HepG2 (cell line): ENCODE measurements at regions not wholly inside any gene's neighbourhood (a gene's known extent, or its start where the extent isn't known, plus 50 kb on each side); places are given as distances from the start of the nearest gene placed in this dataset.
A peak's percentile ranks its signal among the peaks of the same experiment; 100 is the strongest.

ENCODE experiments used
- ARNTL ChIP-seq: sonication (generic); formaldehyde crosslinking; IDR thresholded peaks from 2 replicates; pipeline ENCODE4 v1.4.0; 2020; ENCODE audit warnings: mild to moderate bottlenecking, missing genetic modification reagents
- HNF1A ChIP-seq, 2 experiments: sonication (generic) in 1 of 2; formaldehyde crosslinking in 1 of 2; IDR thresholded peaks; 2 replicates each; pipeline versions ENCODE4 v1.4.0 to v1.6.1; 2016 to 2020; ENCODE audit warnings: borderline replicate concordance in 1 of 2, low read depth in 1 of 2, mild to moderate bottlenecking in 1 of 2, missing genetic modification reagents in 1 of 2
- HOXA9 ChIP-seq: sonication (generic); formaldehyde crosslinking; IDR thresholded peaks from 2 replicates; pipeline ENCODE4 v1.8.1; 2022; ENCODE audit warnings: missing genetic modification reagents, mild to moderate bottlenecking, moderate library complexity, borderline replicate concordance
- JUN ChIP-seq: sonication (generic); formaldehyde crosslinking; IDR thresholded peaks from 2 replicates; pipeline ENCODE4 v1.4.0; 2020; ENCODE audit warnings: mild to moderate bottlenecking, missing genetic modification reagents
- KIAA2018 ChIP-seq: sonication (generic); formaldehyde crosslinking; IDR thresholded peaks from 2 replicates; pipeline ENCODE4 v1.5.0; 2020; ENCODE audit warnings: mild to moderate bottlenecking, missing genetic modification reagents, borderline replicate concordance
- NFIC ChIP-seq: IDR thresholded peaks from 2 replicates; pipeline ENCODE4 v1.6.1; 2012; ENCODE audit warnings: mild to moderate bottlenecking, low read length, inconsistent platforms
- NR2F6 ChIP-seq, 2 experiments: IDR thresholded peaks; 2 replicates each; pipeline ENCODE4 v1.6.1; 2016; ENCODE audit warnings: antibody characterized with exemption in 1 of 2, mild to moderate bottlenecking in 1 of 2
- PHF5A ChIP-seq: IDR thresholded peaks from one replicate; pipeline ENCODE4 v1.6.1; 2018; ENCODE audit warnings: low read depth, missing genetic modification reagents; ENCODE audit not compliant: unreplicated experiment
- PLRG1 ChIP-seq: fragments of 450-650 bp; conservative IDR thresholded peaks from 2 replicates; pipeline ENCODE4 v1.6.1; 2016
- SATB2 ChIP-seq: sonication (generic); formaldehyde crosslinking; IDR thresholded peaks from 2 replicates; pipeline ENCODE4 v1.5.0; 2020; ENCODE audit warnings: missing genetic modification reagents
- SOX6 ChIP-seq, 2 experiments: fragments of 450-650 bp in 1 of 2; sonication (generic) in 1 of 2; formaldehyde crosslinking in 1 of 2; IDR thresholded peaks; 2 replicates each; pipeline versions ENCODE4 v1.4.0 to v1.6.1; 2017 to 2020; ENCODE audit warnings: antibody characterized with exemption in 1 of 2, mild to moderate bottlenecking in 1 of 2, missing genetic modification reagents in 1 of 2
- ZBTB20 ChIP-seq: sonication (generic); formaldehyde crosslinking; IDR thresholded peaks from 2 replicates; pipeline ENCODE4 v1.8.1; 2023; ENCODE audit warnings: missing genetic modification reagents, low read depth, mild to moderate bottlenecking, borderline replicate concordance
- ZEB1 ChIP-seq: IDR thresholded peaks from 2 replicates; pipeline ENCODE4 v1.6.1; 2012; ENCODE audit warnings: mild to moderate bottlenecking, low read depth, inconsistent platforms; ENCODE audit not compliant: insufficient replicate concordance
- ZNF337 ChIP-seq: sonication (generic); formaldehyde crosslinking; IDR thresholded peaks from 2 replicates; pipeline ENCODE4 v1.5.1; 2020; ENCODE audit warnings: missing genetic modification reagents, low read depth, mild to moderate bottlenecking, borderline replicate concordance
- ZNF441 ChIP-seq: sonication (generic); formaldehyde crosslinking; IDR thresholded peaks from 2 replicates; pipeline ENCODE4 v1.7.0; 2021; ENCODE audit warnings: missing genetic modification reagents, borderline replicate concordance
- ZNF530 ChIP-seq: sonication (generic); formaldehyde crosslinking; IDR thresholded peaks from 2 replicates; pipeline ENCODE4 v1.5.0; 2020; ENCODE audit warnings: low read depth, mild to moderate bottlenecking, missing genetic modification reagents
- ZNF781 ChIP-seq: sonication (generic); formaldehyde crosslinking; IDR thresholded peaks from 2 replicates; pipeline ENCODE4 v1.5.1; 2020; ENCODE audit warnings: borderline replicate concordance, mild to moderate bottlenecking, missing genetic modification reagents; ENCODE audit errors: not compliant biosample characterization

DNA sequence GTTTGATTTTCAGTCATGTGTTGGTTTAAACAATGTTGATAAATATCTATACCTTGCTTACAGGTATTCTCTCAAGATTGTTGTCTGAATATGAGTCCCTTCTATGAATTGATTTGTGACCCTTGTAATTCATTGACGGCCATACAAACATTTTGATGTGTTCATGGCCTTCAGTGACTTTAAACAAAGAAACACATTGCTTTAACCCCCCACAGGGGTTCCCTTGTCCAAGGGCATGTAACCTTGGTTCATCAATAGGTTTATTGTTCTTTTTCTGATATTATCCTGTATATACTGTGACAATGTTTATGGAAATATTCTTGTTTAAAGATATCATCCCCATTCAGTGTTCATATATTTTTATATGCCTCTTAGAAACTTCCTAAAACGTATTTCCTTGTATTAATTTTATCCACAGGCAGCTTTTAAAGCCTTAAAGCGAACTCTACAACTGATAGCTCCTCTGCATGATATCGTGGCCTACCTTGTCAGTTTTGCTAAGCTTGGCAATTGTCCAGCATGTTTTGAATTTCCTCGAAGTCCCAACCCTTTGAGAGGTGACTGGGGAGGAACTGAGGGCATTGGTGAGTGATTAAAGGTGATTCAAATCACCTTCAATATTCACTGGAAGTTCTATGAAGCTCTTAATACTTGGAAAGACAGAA, 87.0 kb downstream of the CD164 start (continued):
- TF ChIP-seq NR2F6 (IDR thresholded peaks at IDR 0.05) = peak; percentile 83
- peak; percentile 61; the same call in 1 of the 2 replicates for TF ChIP-seq NR2F6 (CRISPR knock-in tag; IDR thresholded peaks at IDR 0.05)
- no peak for TF ChIP-seq ZEB1
- no peak for TF ChIP-seq JUN (CRISPR knock-in tag)
- no peak for TF ChIP-seq HOXA9 (CRISPR knock-in tag)
- peak; percentile 35; the same call in 1 of the 2 replicates for TF ChIP-seq NFIC
- TF ChIP-seq ZNF781 (CRISPR knock-in tag) = no peak
- no peak for TF ChIP-seq SATB2 (CRISPR knock-in tag)
- peak; percentile 22 for TF ChIP-seq PHF5A (CRISPR knock-in tag)
- TF ChIP-seq ZNF530 = no peak
- TF ChIP-seq HNF1A (IDR thresholded peaks at IDR 0.05; ENCODE audit: low read depth) = peak; percentile 42; the same call in 1 of the 2 replicates
- peak; percentile 48; the same call in 1 of the 2 replicates for TF ChIP-seq HNF1A (CRISPR knock-in tag; IDR thresholded peaks at IDR 0.05; ENCODE audit: borderline replicate concordance)
- no peak for TF ChIP-seq ZNF337 (CRISPR knock-in tag)
- no peak for TF ChIP-seq ZNF441
- TF ChIP-seq ZBTB20 (CRISPR knock-in tag) = no peak
- TF ChIP-seq ARNTL (CRISPR knock-in tag) = no peak
- TF ChIP-seq SOX6 (IDR thresholded peaks at IDR 0.05) = no peak
- peak; percentile 87 for TF ChIP-seq SOX6 (CRISPR knock-in tag; IDR thresholded peaks at IDR 0.05)
- TF ChIP-seq PLRG1 = no peak
- no peak for TF ChIP-seq KIAA2018 (CRISPR knock-in tag)
